MM.1S (cell line): ENCODE measurements at regions not wholly inside any gene's neighbourhood (a gene's known extent, or its start where the extent isn't known, plus 50 kb on each side); places are given as distances from the start of the nearest gene placed in this dataset.

Experiments used
- EZH2phosphoT487 ChIP-seq: fragments of 300-600 bp; sonication (generic); IDR thresholded peaks from 2 replicates; pipeline ENCODE4 v1.6.1; 2018; ENCODE audit warnings: antibody characterized with exemption, low read length
- TF ChIP-seq, protein P1 (sequence below): fragments of 300-600 bp; sonication (generic); IDR thresholded peaks from 2 replicates; pipeline ENCODE4 v1.5.1; 2016; ENCODE audit warnings: antibody characterized with exemption, low read length, mixed read lengths

DNA sequence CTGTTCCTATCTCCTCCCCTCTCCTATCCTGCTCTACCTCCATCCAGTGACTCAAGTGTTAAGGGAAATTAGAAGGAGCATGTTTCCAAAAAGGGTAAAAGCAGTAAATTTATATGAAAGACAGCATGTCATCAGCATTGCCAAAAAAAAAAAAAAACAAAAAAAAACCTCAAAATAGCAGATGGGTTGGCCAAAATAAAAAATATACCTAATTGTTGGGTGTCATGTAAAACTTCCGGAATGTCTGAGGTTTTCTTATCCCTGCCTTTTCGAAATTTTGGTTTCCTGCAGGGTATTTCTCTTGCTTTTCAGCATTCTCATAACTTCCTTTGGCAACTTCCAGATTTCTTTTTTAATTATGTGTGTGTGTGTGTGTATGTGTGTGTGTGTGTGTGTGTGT, 241.6 kb upstream of the FN1 start:
- TF ChIP-seq, protein P1, sequence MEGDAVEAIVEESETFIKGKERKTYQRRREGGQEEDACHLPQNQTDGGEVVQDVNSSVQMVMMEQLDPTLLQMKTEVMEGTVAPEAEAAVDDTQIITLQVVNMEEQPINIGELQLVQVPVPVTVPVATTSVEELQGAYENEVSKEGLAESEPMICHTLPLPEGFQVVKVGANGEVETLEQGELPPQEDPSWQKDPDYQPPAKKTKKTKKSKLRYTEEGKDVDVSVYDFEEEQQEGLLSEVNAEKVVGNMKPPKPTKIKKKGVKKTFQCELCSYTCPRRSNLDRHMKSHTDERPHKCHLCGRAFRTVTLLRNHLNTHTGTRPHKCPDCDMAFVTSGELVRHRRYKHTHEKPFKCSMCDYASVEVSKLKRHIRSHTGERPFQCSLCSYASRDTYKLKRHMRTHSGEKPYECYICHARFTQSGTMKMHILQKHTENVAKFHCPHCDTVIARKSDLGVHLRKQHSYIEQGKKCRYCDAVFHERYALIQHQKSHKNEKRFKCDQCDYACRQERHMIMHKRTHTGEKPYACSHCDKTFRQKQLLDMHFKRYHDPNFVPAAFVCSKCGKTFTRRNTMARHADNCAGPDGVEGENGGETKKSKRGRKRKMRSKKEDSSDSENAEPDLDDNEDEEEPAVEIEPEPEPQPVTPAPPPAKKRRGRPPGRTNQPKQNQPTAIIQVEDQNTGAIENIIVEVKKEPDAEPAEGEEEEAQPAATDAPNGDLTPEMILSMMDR: no peak
- TF ChIP-seq EZH2phosphoT487: no peak
